Neural progenitor cell (in vitro differentiated cells): ENCODE measurements at regions not wholly inside any gene's neighbourhood (a gene's known extent, or its start where the extent isn't known, plus 50 kb on each side); places are given as distances from the start of the nearest gene placed in this dataset.
A peak's percentile ranks its signal among the peaks of the same experiment; 100 is the strongest.

Experiments
- DNase-seq: peaks from one replicate; pipeline ENCODE4 v3.0.0-alpha.2; 2016; ENCODE audit warnings: low spot score
- H2AFZ ChIP-seq: fragments of 200-600 bp; sonication (generic); replicated peaks from 2 replicates; pipeline ENCODE4 v1.6.1; 2016; ENCODE audit warnings: antibody characterized with exemption
- H3F3A ChIP-seq: fragments of 200-600 bp; sonication (generic); 2 replicates; pipeline ENCODE4 v1.6.1; 2016; ENCODE audit warnings: antibody characterized with exemption, low read depth
- H3K27ac ChIP-seq: fragments of 200-600 bp; sonication (generic); 2 replicates; pipeline ENCODE4 v1.5.1; 2016; ENCODE audit warnings: mild to moderate bottlenecking
- H3K27me3 ChIP-seq: fragments of 200-600 bp; sonication (generic); 2 replicates; pipeline ENCODE4 v1.6.1; 2016; ENCODE audit warnings: mild to moderate bottlenecking, moderate library complexity
- H3K36me3 ChIP-seq: fragments of 200-600 bp; sonication (generic); 2 replicates; pipeline ENCODE4 v1.5.1; 2016
- H3K4me1 ChIP-seq: fragments of 200-600 bp; sonication (generic); 2 replicates; pipeline ENCODE4 v1.6.1; 2016; ENCODE audit warnings: mixed run types
- H3K4me2 ChIP-seq: fragments of 200-600 bp; sonication (generic); 2 replicates; pipeline ENCODE4 v1.6.1; 2016
- H3K4me3 ChIP-seq: fragments of 200-600 bp; sonication (generic); 2 replicates; pipeline ENCODE4 v1.5.1; 2016
- H3K79me2 ChIP-seq: fragments of 200-600 bp; sonication (generic); 2 replicates; pipeline ENCODE4 v1.6.1; 2016; ENCODE audit warnings: low read depth
- H3K9ac ChIP-seq: fragments of 200-600 bp; sonication (generic); 2 replicates; pipeline ENCODE4 v1.6.1; 2016
- H3K9me3 ChIP-seq: fragments of 200-600 bp; sonication (generic); 2 replicates; pipeline ENCODE4 v1.5.1; 2016; ENCODE audit warnings: low read depth
- H4K20me1 ChIP-seq: fragments of 200-600 bp; sonication (generic); 2 replicates; pipeline ENCODE4 v1.6.1; 2016; ENCODE audit warnings: low read depth
- H3K27ac Mint-ChIP-seq: 3 replicates; pipeline ENCODE4 v1.8.0; 2021; ENCODE audit warnings: mixed read lengths
- H3K27me3 Mint-ChIP-seq: 2 replicates; pipeline ENCODE4 v1.8.0; 2022; ENCODE audit warnings: low read depth, mild to moderate bottlenecking, inconsistent platforms, moderate library complexity, mixed read lengths; ENCODE audit not compliant: insufficient read depth
- H3K36me3 Mint-ChIP-seq: 3 replicates; pipeline ENCODE4 v1.8.0; 2021; ENCODE audit warnings: mixed read lengths
- H3K4me1 Mint-ChIP-seq: 3 replicates; pipeline ENCODE4 v1.8.0; 2021; ENCODE audit warnings: mixed read lengths
- H3K4me3 Mint-ChIP-seq: 3 replicates; pipeline ENCODE4 v1.8.0; 2021; ENCODE audit warnings: mild to moderate bottlenecking, moderate library complexity, mixed read lengths
- H3K9me3 Mint-ChIP-seq: 3 replicates; pipeline ENCODE4 v1.8.0; 2020; ENCODE audit warnings: mixed read lengths
- CTCF ChIP-seq: fragments of 200-600 bp; sonication (generic); IDR thresholded peaks from 2 replicates; pipeline ENCODE4 v1.5.1; 2017; ENCODE audit warnings: antibody characterized with exemption, mild to moderate bottlenecking
- EZH2 ChIP-seq: fragments of 200-600 bp; sonication (generic); IDR thresholded peaks from 2 replicates; pipeline ENCODE4 v1.6.1; 2017; ENCODE audit warnings: antibody characterized with exemption, mild to moderate bottlenecking, moderate library complexity
- EZH2phosphoT487 ChIP-seq: fragments of 200-600 bp; sonication (generic); IDR thresholded peaks from 2 replicates; pipeline ENCODE4 v1.6.1; 2017; ENCODE audit warnings: antibody characterized with exemption

DNA sequence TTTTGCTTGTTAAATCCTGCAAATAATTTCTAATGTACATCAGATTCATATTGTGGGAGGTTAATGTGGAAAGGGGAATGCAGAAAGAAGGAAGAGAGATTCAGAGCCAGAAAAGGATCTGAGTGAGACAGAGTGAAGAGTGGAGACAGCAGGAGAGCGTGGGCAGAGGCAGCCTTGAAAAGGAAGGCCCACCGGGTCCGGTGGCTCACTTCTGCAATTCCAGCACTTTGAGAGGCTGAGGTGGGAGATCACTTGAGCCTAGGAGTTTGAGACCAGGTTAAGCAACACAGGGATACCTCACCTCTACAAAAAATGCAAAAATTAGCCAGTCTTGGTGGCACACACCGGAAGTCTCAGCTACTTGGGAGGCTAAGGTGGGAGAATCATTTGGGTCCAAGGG lies 222.0 kb upstream of the RAB4A start:
- H3K9ac ChIP-seq: no peak overlapping the region
- TF ChIP-seq EZH2: no peak
- TF ChIP-seq CTCF: no peak
- no peak for TF ChIP-seq EZH2phosphoT487
- H3K79me2 ChIP-seq: no peaks in the 10 kb centered on the region
- Mint-ChIP-seq H3K36me3 (no peaks in the 10 kb centered on the region), H3K4me3 (no peak overlapping the region), H3K9me3 (peaks cover 25% of the 10 kb centered on the region), H3K4me1 (peaks cover 5% of the 10 kb centered on the region), H3K27ac (no peak overlapping the region), H3K27me3 (no peaks in the 10 kb centered on the region)
- no peaks in the 10 kb centered on the region for H3K9me3 ChIP-seq
- no peaks in the 10 kb centered on the region for H4K20me1 ChIP-seq
- H2AFZ ChIP-seq: no peak overlapping the region
- no peak overlapping the region for H3K4me3 ChIP-seq
- H3K36me3 ChIP-seq: no peaks in the 10 kb centered on the region
- H3K4me1 ChIP-seq: no peaks in the 10 kb centered on the region
- no peak overlapping the region for H3K4me2 ChIP-seq
- no peak for DNase-seq
- H3K27ac ChIP-seq: no peak overlapping the region
- no peaks in the 10 kb centered on the region for H3K27me3 ChIP-seq
- no peaks in the 10 kb centered on the region for H3F3A ChIP-seq

DNA sequence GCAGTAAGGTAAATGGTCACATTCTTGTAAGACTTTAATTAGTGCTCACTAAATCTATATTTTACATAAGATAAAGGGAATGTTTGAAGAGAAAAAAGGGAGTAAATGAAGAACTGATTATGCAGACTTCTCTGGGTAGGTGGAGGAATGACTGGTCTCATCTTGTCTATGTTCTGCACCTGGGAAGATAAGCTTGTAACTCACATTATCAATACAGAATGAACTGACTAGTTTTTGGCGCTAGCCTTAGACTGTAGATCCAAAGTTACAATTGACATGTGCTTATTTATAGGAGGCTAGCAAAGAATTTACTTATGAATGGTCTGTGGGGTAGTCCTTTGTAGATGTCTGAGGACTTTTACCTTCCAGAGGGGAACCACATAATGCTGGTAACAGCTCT lies 214.9 kb upstream of the RAB4A start:
- no peak for DNase-seq
- Histone ChIP-seq H3K27ac (no peak overlapping the region), H3K4me1 (peaks cover 20% of the 10 kb centered on the region), H3K79me2 (no peaks in the 10 kb centered on the region), H3K27me3 (no peaks in the 10 kb centered on the region), H3K9me3 (no peaks in the 10 kb centered on the region), H2AFZ (no peak overlapping the region), H4K20me1 (no peaks in the 10 kb centered on the region), H3F3A (peaks cover 7% of the 10 kb centered on the region), H3K4me3 (no peak overlapping the region), H3K9ac (no peak overlapping the region), H3K4me2 (no peak overlapping the region), H3K36me3 (no peaks in the 10 kb centered on the region)
- Mint-ChIP-seq H3K4me3 (no peak overlapping the region), H3K27ac (no peak overlapping the region), H3K9me3 (peaks cover 11% of the 10 kb centered on the region), H3K27me3 (peaks cover 8% of the 10 kb centered on the region), H3K4me1 (peaks cover 35% of the 10 kb centered on the region), H3K36me3 (no peaks in the 10 kb centered on the region)
- TF ChIP-seq CTCF (no peak), EZH2 (no peak), EZH2phosphoT487 (no peak)

- Histone ChIP-seq H3K9ac (no peak overlapping the region), H2AFZ (no peak overlapping the region), H3K36me3 (no peaks in the 10 kb centered on the region), H3K4me3 (no peak overlapping the region), H3K27ac (no peak overlapping the region), H3K27me3 (no peaks in the 10 kb centered on the region), H3F3A (peaks cover 12% of the 10 kb centered on the region), H3K79me2 (no peaks in the 10 kb centered on the region), H3K4me1 (peaks cover 32% of the 10 kb centered on the region), H3K4me2 (no peak overlapping the region), H3K9me3 (no peaks in the 10 kb centered on the region), H4K20me1 (no peaks in the 10 kb centered on the region)
- TF ChIP-seq EZH2phosphoT487 (no peak), EZH2 (no peak), CTCF (no peak)
- H3K4me1 Mint-ChIP-seq: peaks cover 53% of the 10 kb centered on the region
- peaks cover 10% of the 10 kb centered on the region for H3K27me3 Mint-ChIP-seq
- peaks cover 3% of the 10 kb centered on the region for H3K9me3 Mint-ChIP-seq
- peak overlapping the region; percentile 46 for H3K27ac Mint-ChIP-seq
- no peak overlapping the region for H3K4me3 Mint-ChIP-seq
- no peaks in the 10 kb centered on the region for H3K36me3 Mint-ChIP-seq
- DNase-seq: no peak
These were observed 212.8 kb upstream of the RAB4A start for GRCh38 chr1:229058111-229058561.
